ENCODE measurements at regions not wholly inside any gene's neighbourhood (a gene's known extent, or its start where the extent isn't known, plus 50 kb on each side); places are given as distances from the start of the nearest gene placed in this dataset.

DNA sequence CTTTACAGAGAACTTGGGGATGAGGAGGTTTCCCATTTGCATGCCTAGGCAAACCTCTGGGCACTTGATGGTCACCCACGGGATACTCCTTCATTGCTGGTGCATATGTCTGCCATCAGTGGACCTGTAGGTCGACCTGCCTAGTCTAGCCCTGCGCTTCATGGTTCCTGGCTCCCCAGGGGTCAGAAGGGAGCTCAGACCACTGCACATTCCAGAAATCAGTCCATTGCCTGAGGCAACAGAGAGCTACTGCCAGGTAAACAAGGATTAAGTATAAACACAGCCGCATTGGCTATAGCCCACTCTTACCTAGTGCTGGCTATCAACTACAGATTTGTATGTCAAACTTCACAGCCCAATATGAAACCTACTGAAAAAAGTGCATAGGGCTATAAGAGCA, 476.4 kb downstream of the SOX5 start:
- Histone ChIP-seq H3K9ac (ENCODE audit: insufficient read depth, low read length) (no peak overlapping the region), H3K4me3 (replicated peaks in 1 of 4; ENCODE audit: control extremely low read depth in 1 of 4, insufficient read depth in 1 of 4, low read depth in 3 of 4, low read length in 4 of 4) (no peak overlapping the region), H3K4me2 (ENCODE audit: extremely low read depth, insufficient read depth, low read length) (no peak overlapping the region), H3K9me3 (ENCODE audit: control insufficient read depth, insufficient read depth, low read depth, low read length) (no peaks in the 10 kb centered on the region), H3K27ac (ENCODE audit: insufficient read depth, low read length) (no peak overlapping the region), H3K27me3 (ENCODE audit: control insufficient read depth, insufficient read depth, low read length) (no peaks in the 10 kb centered on the region), H3K4me1 (ENCODE audit: control insufficient read depth, extremely low read depth, insufficient read depth, low read length) (no peaks in the 10 kb centered on the region), H3K36me3 (ENCODE audit: control insufficient read depth, insufficient read depth, low read length) (no peaks in the 10 kb centered on the region), H2AFZ (ENCODE audit: low read length) (no peak overlapping the region), H4K20me1 (ENCODE audit: control insufficient read depth, extremely low read depth, insufficient read depth, low read length) (no peaks in the 10 kb centered on the region), H3K79me2 (ENCODE audit: control insufficient read depth, insufficient read depth, low read length) (no peaks in the 10 kb centered on the region)
- no peak for TF ChIP-seq CTCF (conservative IDR thresholded peaks at IDR 0.05 in 1 of 2, IDR thresholded peaks at IDR 0.05 in 1 of 2; ENCODE audit: low read depth in 1 of 2, low read length in 2 of 2)
- TF ChIP-seq EZH2 (IDR thresholded peaks at IDR 0.05; ENCODE audit: low read length, missing control alignments) = no peak
- DNase-seq (ENCODE audit: low read depth in 2 of 2) = no peak

GRCh38 chr12:23474438-23474976, 475.0 kb downstream of the SOX5 start:
- Histone ChIP-seq H3K79me2 (ENCODE audit: control insufficient read depth, insufficient read depth, low read length) (no peaks in the 10 kb centered on the region), H2AFZ (ENCODE audit: low read length) (no peak overlapping the region)
- no peak for TF ChIP-seq EZH2 (IDR thresholded peaks at IDR 0.05; ENCODE audit: low read length, missing control alignments)
- no peak for TF ChIP-seq CTCF (conservative IDR thresholded peaks at IDR 0.05 in 1 of 2, IDR thresholded peaks at IDR 0.05 in 1 of 2; ENCODE audit: low read depth in 1 of 2, low read length in 2 of 2)

More at GRCh38 chr12:23474438-23474976, 475.0 kb downstream of the SOX5 start:
- no peaks in the 10 kb centered on the region for H3K4me1 ChIP-seq (ENCODE audit: control insufficient read depth, extremely low read depth, insufficient read depth, low read length)
- no peaks in the 10 kb centered on the region for H3K36me3 ChIP-seq (ENCODE audit: control insufficient read depth, insufficient read depth, low read length)
- DNase-seq (ENCODE audit: low read depth in 2 of 2) = no peak
- no peak overlapping the region for H3K9ac ChIP-seq (ENCODE audit: insufficient read depth, low read length)
- H3K27ac ChIP-seq (ENCODE audit: insufficient read depth, low read length) = no peak overlapping the region
- H3K9me3 ChIP-seq (ENCODE audit: control insufficient read depth, insufficient read depth, low read depth, low read length) = no peaks in the 10 kb centered on the region
- H3K4me2 ChIP-seq (ENCODE audit: extremely low read depth, insufficient read depth, low read length) = no peak overlapping the region
- H3K4me3 ChIP-seq (replicated peaks in 1 of 4; ENCODE audit: control extremely low read depth in 1 of 4, insufficient read depth in 1 of 4, low read depth in 3 of 4, low read length in 4 of 4) = no peak overlapping the region
- H4K20me1 ChIP-seq (ENCODE audit: control insufficient read depth, extremely low read depth, insufficient read depth, low read length) = no peaks in the 10 kb centered on the region
- H3K27me3 ChIP-seq (ENCODE audit: control insufficient read depth, insufficient read depth, low read length) = no peaks in the 10 kb centered on the region
